ENCODE measurements at regions not wholly inside any gene's neighbourhood (a gene's known extent, or its start where the extent isn't known, plus 50 kb on each side); places are given as distances from the start of the nearest gene placed in this dataset.

- Mint-ChIP-seq H3K4me3 (no peak overlapping the region), H3K27ac (no peak overlapping the region), H3K4me1 (no peaks in the 10 kb centered on the region), H3K36me3 (no peaks in the 10 kb centered on the region), H3K27me3 (no peaks in the 10 kb centered on the region), H3K9me3 (ENCODE audit: low read depth) (peaks cover 3% of the 10 kb centered on the region)
- ATAC-seq (no peak), DNase-seq (no peak)
- CTCF ChIA-PET, result no interaction called here
These were observed 860.3 kb downstream of the LUZP2 start for GRCh38 chr11:25357133-25357532.

GRCh38 chr11:25377466-25377865 is 880.6 kb downstream of the LUZP2 start:
- Mint-ChIP-seq H3K36me3 (no peaks in the 10 kb centered on the region), H3K27me3 (no peaks in the 10 kb centered on the region), H3K4me1 (no peaks in the 10 kb centered on the region), H3K27ac (no peak overlapping the region), H3K4me3 (no peak overlapping the region), H3K9me3 (ENCODE audit: low read depth) (peaks cover 18% of the 10 kb centered on the region)
- ATAC-seq (no peak), DNase-seq (no peak)
- CTCF ChIA-PET, result no interaction called here

- ATAC-seq (no peak), DNase-seq (no peak)
- Mint-ChIP-seq H3K4me3 (no peak overlapping the region), H3K27me3 (no peaks in the 10 kb centered on the region), H3K36me3 (no peaks in the 10 kb centered on the region), H3K4me1 (no peaks in the 10 kb centered on the region), H3K9me3 (ENCODE audit: low read depth) (peaks cover 18% of the 10 kb centered on the region), H3K27ac (no peak overlapping the region)
- CTCF ChIA-PET, result no interaction called here
These were observed 900.0 kb downstream of the LUZP2 start for GRCh38 chr11:25396847-25397246.

- Mint-ChIP-seq H3K4me1 (no peaks in the 10 kb centered on the region), H3K4me3 (no peak overlapping the region), H3K27ac (no peak overlapping the region), H3K9me3 (ENCODE audit: low read depth) (peaks cover 13% of the 10 kb centered on the region), H3K36me3 (no peaks in the 10 kb centered on the region), H3K27me3 (no peaks in the 10 kb centered on the region)
- CTCF ChIA-PET, result no interaction called here
- DNase-seq (no peak), ATAC-seq (no peak)
These were observed 911.3 kb downstream of the LUZP2 start for GRCh38 chr11:25408146-25408545.

GRCh38 chr11:25415793-25416192 is 916.1 kb upstream of the ANO3 start:
- CTCF ChIA-PET, result no interaction called here
- DNase-seq (no peak), ATAC-seq (no peak)
- Mint-ChIP-seq H3K27ac (no peak overlapping the region), H3K4me1 (no peaks in the 10 kb centered on the region), H3K4me3 (no peak overlapping the region), H3K9me3 (ENCODE audit: low read depth) (peaks cover 8% of the 10 kb centered on the region), H3K27me3 (no peaks in the 10 kb centered on the region), H3K36me3 (no peaks in the 10 kb centered on the region)

GRCh38 chr11:25423436-25424199 is 908.3 kb upstream of the ANO3 start:
- Mint-ChIP-seq H3K9me3 (ENCODE audit: low read depth) (peaks cover 6% of the 10 kb centered on the region), H3K4me1 (no peaks in the 10 kb centered on the region), H3K27me3 (no peaks in the 10 kb centered on the region), H3K27ac (no peak overlapping the region), H3K36me3 (no peaks in the 10 kb centered on the region), H3K4me3 (no peak overlapping the region)
- CTCF ChIA-PET, result no interaction called here
- DNase-seq (no peak), ATAC-seq (no peak)

GRCh38 chr11:25432376-25432775 is 899.6 kb upstream of the ANO3 start:
- Mint-ChIP-seq H3K27me3 (no peaks in the 10 kb centered on the region), H3K9me3 (ENCODE audit: low read depth) (peaks cover 4% of the 10 kb centered on the region), H3K4me1 (no peaks in the 10 kb centered on the region), H3K36me3 (no peaks in the 10 kb centered on the region), H3K4me3 (no peak overlapping the region), H3K27ac (no peak overlapping the region)
- ATAC-seq (no peak), DNase-seq (no peak)
- CTCF ChIA-PET, result no interaction called here

- Mint-ChIP-seq H3K36me3 (no peaks in the 10 kb centered on the region), H3K27me3 (no peaks in the 10 kb centered on the region), H3K27ac (no peak overlapping the region), H3K4me3 (no peak overlapping the region), H3K4me1 (no peaks in the 10 kb centered on the region), H3K9me3 (ENCODE audit: low read depth) (peaks cover 9% of the 10 kb centered on the region)
- CTCF ChIA-PET, result no interaction called here
- DNase-seq (no peak), ATAC-seq (no peak)
These were observed 896.7 kb upstream of the ANO3 start for GRCh38 chr11:25435197-25435596.

- Mint-ChIP-seq H3K9me3 (ENCODE audit: low read depth) (peaks cover 13% of the 10 kb centered on the region), H3K4me3 (no peak overlapping the region), H3K27me3 (no peaks in the 10 kb centered on the region), H3K4me1 (no peaks in the 10 kb centered on the region), H3K36me3 (no peaks in the 10 kb centered on the region), H3K27ac (no peak overlapping the region)
- CTCF ChIA-PET, result no interaction called here
- ATAC-seq, result no peak
- DNase-seq, result no peak
These were observed 895.6 kb upstream of the ANO3 start for GRCh38 chr11:25436326-25436725.

- no peak for DNase-seq
- Mint-ChIP-seq H3K27me3 (no peaks in the 10 kb centered on the region), H3K9me3 (ENCODE audit: low read depth) (peaks cover 15% of the 10 kb centered on the region), H3K27ac (no peak overlapping the region), H3K4me1 (no peaks in the 10 kb centered on the region), H3K4me3 (no peak overlapping the region), H3K36me3 (no peaks in the 10 kb centered on the region)
- CTCF ChIA-PET, result no interaction called here
- ATAC-seq, result no peak
These were observed 890.5 kb upstream of the ANO3 start for GRCh38 chr11:25441421-25441820.

GRCh38 chr11:25449091-25449490 is 882.8 kb upstream of the ANO3 start:
- H3K9me3 Mint-ChIP-seq (ENCODE audit: low read depth), result peaks cover 11% of the 10 kb centered on the region
- no peaks in the 10 kb centered on the region for H3K4me1 Mint-ChIP-seq
- H3K27me3 Mint-ChIP-seq, result no peaks in the 10 kb centered on the region
- ATAC-seq (no peak), DNase-seq (no peak)
- H3K4me3 Mint-ChIP-seq, result no peak overlapping the region
- CTCF ChIA-PET, result no interaction called here
- no peak overlapping the region for H3K27ac Mint-ChIP-seq
- H3K36me3 Mint-ChIP-seq, result no peaks in the 10 kb centered on the region

GRCh38 chr11:25453471-25453870 is 878.5 kb upstream of the ANO3 start:
- DNase-seq (no peak), ATAC-seq (no peak)
- CTCF ChIA-PET, result no interaction called here
- no peak overlapping the region for H3K27ac Mint-ChIP-seq
- no peak overlapping the region for H3K4me3 Mint-ChIP-seq
- H3K4me1 Mint-ChIP-seq, result no peaks in the 10 kb centered on the region
- H3K36me3 Mint-ChIP-seq, result no peaks in the 10 kb centered on the region
- H3K27me3 Mint-ChIP-seq, result no peaks in the 10 kb centered on the region
- H3K9me3 Mint-ChIP-seq (ENCODE audit: low read depth), result peaks cover 9% of the 10 kb centered on the region

- ATAC-seq (no peak), DNase-seq (no peak)
- Mint-ChIP-seq H3K4me3 (no peak overlapping the region), H3K36me3 (no peaks in the 10 kb centered on the region), H3K9me3 (ENCODE audit: low read depth) (peaks cover 9% of the 10 kb centered on the region), H3K27me3 (no peaks in the 10 kb centered on the region), H3K27ac (no peak overlapping the region), H3K4me1 (no peaks in the 10 kb centered on the region)
- CTCF ChIA-PET, result no interaction called here
These were observed 875.7 kb upstream of the ANO3 start for GRCh38 chr11:25456211-25456610.

GRCh38 chr11:25483915-25484635 is 847.9 kb upstream of the ANO3 start:
- H3K36me3 Mint-ChIP-seq, result no peaks in the 10 kb centered on the region
- H3K4me1 Mint-ChIP-seq, result no peaks in the 10 kb centered on the region
- H3K4me3 Mint-ChIP-seq, result no peak overlapping the region
- no peak overlapping the region for H3K27ac Mint-ChIP-seq
- DNase-seq (no peak), ATAC-seq (no peak)
- no peaks in the 10 kb centered on the region for H3K27me3 Mint-ChIP-seq
- CTCF ChIA-PET, result no interaction called here
- H3K9me3 Mint-ChIP-seq (ENCODE audit: low read depth), result peaks cover 8% of the 10 kb centered on the region
